NCI-H460 (cell line): ENCODE measurements at regions not wholly inside any gene's neighbourhood (a gene's known extent, or its start where the extent isn't known, plus 50 kb on each side); places are given as distances from the start of the nearest gene placed in this dataset.

Experiments
- DNase-seq: peaks from one replicate; pipeline ENCODE4 v3.0.0-alpha.2; 2016; ENCODE audit warnings: low read depth; ENCODE audit errors: extremely low read depth
- small RNA-seq, 2 experiments: library from RNA; depleted of rRNA; stranded (forward); fragments of <200 nt; gene quantifications; one replicate each; pipeline ENCODE3, GENCODE V24; 2014

GRCh38 chr3:107308716-107309115, 68.5 kb upstream of the CCDC54 start:
- no peak for DNase-seq

DNA sequence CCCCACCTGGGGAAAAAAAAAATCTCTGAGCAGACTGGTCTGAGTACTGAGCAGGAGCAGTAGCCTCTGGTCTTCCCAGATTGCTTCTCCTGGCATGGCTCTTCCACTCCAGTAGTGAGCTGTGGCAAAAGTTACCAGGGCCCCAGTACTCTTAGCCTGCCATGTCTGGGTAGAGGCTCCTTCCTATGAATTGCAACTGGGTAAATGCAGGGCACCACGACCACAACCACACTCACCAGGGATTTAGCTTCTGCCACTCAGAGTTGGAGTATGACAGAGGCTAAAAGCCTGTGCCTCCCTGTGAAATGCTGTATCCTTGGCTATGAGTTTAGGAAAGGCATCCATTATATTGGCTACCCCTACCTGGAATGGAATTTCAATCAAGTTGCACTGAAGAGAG, 67.9 kb upstream of the CCDC54 start:
- DNase-seq, result no peak

DNA sequence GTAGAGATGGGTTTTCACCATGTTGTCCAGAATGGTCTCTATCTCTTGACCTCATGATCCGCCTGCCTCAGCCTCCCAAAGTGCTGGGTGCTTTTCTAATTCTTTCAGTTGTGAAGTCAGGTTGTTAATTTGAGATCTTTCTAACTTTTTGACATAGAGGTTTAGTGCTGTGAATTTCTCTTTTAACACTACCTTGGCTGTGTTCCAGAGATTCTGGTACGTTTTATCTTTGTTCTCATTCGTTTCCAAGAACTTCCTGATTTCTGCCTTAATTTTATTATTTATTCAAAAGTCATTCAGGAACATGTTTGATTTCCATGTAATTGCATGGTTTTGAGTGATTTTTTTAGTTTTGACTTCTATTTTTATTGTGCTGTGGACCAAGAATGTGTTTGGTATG, 63.5 kb upstream of the CCDC54 start:
- no peak for DNase-seq

GRCh38 chr3:107315141-107315540, 62.1 kb upstream of the CCDC54 start:
- no peak for DNase-seq

DNA sequence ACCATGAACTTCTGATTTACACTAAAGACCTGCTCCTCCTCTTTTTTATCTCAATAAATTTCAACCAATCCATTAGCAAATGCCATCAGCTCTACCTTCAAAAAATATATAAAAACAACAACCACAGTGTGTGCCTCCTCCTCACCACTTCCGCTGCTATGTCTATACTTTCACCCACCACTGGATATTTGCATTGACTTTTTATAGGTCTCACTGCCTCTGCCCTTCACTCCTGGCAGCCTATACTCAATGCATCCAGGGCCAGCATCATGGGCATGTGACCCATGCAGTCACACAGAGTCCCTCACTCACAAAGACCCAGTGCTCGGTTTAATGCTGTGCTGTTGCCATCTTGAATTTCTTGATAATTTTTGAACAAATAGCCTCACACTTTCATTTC, 53.5 kb upstream of the CCDC54 start:
- no peak for DNase-seq

DNA sequence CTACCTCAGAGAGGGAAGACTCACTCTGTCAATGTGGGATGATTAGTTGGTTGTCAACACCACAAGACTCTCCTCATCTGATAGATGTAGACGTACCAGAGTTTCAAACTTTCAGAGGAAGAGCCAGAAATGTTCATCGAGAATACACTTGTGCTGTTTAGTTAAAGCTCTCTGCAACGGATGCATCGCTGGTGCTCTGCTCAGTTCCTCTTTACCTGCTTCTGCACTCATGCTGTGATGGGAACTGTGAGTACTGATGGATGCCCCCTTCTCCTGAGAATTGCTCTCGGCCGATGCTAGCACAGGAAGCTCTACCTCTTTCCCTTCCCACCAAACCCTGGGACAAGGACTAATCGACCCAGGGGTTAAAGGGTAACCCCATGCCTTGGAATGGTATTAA, 51.8 kb upstream of the CCDC54 start:
- no peak for DNase-seq

Small RNAs in the stretch of these regions (small RNA-seq; reads per million reads assigned to genes)
- gene MTCO1P35 (0 reads per million in 2 experiments), gene MTND6P6 (0 reads per million in 2 experiments), gene RF00019 (0 reads per million in 2 experiments), gene RNU6-1308P (0 reads per million in 2 experiments)
